ENCODE measurements at regions not wholly inside any gene's neighbourhood (a gene's known extent, or its start where the extent isn't known, plus 50 kb on each side); places are given as distances from the start of the nearest gene placed in this dataset.

GRCh38 chr2:118521960-118522359, 325.5 kb downstream of the EN1 start:
- Histone ChIP-seq H3K9me2 (no peaks in the 10 kb centered on the region), H3K4me1 (ENCODE audit: control insufficient read depth in 1 of 2, insufficient read depth in 2 of 2, low read depth in 1 of 2, low read length in 1 of 2) (no peaks in the 10 kb centered on the region), H3K4me3 (ENCODE audit: low read depth in 2 of 2, low read length in 1 of 2) (no peak overlapping the region), H4K20me1 (ENCODE audit: insufficient read depth) (no peaks in the 10 kb centered on the region), H3K9me3 (peaks cover 2% of the 10 kb centered on the region; the same call in 1 of the 2 replicates), H3K27me3 (ENCODE audit: insufficient read depth) (no peaks in the 10 kb centered on the region), H3K36me3 (replicated peaks in 1 of 2; ENCODE audit: control insufficient read depth in 1 of 2, insufficient read depth in 2 of 2, low read length in 1 of 2) (no peaks in the 10 kb centered on the region), H3F3A (replicated peaks; ENCODE audit: insufficient read depth) (no peaks in the 10 kb centered on the region), H3K79me2 (ENCODE audit: insufficient read depth) (no peaks in the 10 kb centered on the region), H3K9ac (no peak overlapping the region), H3K4me2 (no peak overlapping the region), H2AFZ (ENCODE audit: low read depth) (no peak overlapping the region), H3K27ac (ENCODE audit: low read depth in 2 of 2, low read length in 1 of 2) (no peak overlapping the region)
- 5% methylated on average over 1 of the region's 1 CpG for WGBS (ENCODE audit: low lambda C conversion rate)
- POLR2A ChIA-PET: no interaction called here
- CTCF ChIA-PET: interaction anchor here (1.0 kb wide), 1 partner anchor 50 kb away, joined by 3 read pairs; no protein-coding TSS in a partner anchor
- no peak for TF ChIP-seq NFIC (IDR thresholded peaks at IDR 0.05; ENCODE audit: borderline replicate concordance)
- TF ChIP-seq FOXJ3 (CRISPR knock-in tag; IDR thresholded peaks at IDR 0.05): no peak
- TF ChIP-seq JUND (IDR thresholded peaks at IDR 0.05): no peak
- no peak for TF ChIP-seq POLR2AphosphoS5 (IDR thresholded peaks at IDR 0.05; ENCODE audit: low read depth, low read length)
- TF ChIP-seq, protein P1, sequence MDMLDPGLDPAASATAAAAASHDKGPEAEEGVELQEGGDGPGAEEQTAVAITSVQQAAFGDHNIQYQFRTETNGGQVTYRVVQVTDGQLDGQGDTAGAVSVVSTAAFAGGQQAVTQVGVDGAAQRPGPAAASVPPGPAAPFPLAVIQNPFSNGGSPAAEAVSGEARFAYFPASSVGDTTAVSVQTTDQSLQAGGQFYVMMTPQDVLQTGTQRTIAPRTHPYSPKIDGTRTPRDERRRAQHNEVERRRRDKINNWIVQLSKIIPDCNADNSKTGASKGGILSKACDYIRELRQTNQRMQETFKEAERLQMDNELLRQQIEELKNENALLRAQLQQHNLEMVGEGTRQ (IDR thresholded peaks at IDR 0.05; ENCODE audit: borderline replicate concordance, low read depth, low read length): no peak
- no peak for TF ChIP-seq FOXM1 (IDR thresholded peaks at IDR 0.05; ENCODE audit: low read depth)
- TF ChIP-seq NRF1 (IDR thresholded peaks at IDR 0.05; ENCODE audit: low read depth, low read length): no peak
- TF ChIP-seq RCOR1 (IDR thresholded peaks at IDR 0.05; ENCODE audit: low read length): no peak
- TF ChIP-seq EP300 (IDR thresholded peaks at IDR 0.05; ENCODE audit: borderline replicate concordance in 1 of 2, low read depth in 1 of 2, low read length in 1 of 2): no peak
- TF ChIP-seq MAX (IDR thresholded peaks at IDR 0.05; ENCODE audit: low read depth): no peak
- TF ChIP-seq MEF2A (IDR thresholded peaks at IDR 0.05; ENCODE audit: borderline replicate concordance, low read depth): no peak
- no peak for TF ChIP-seq REST (IDR thresholded peaks at IDR 0.05; ENCODE audit: low read depth, low read length)
- no peak for TF ChIP-seq EZH2phosphoT487 (IDR thresholded peaks at IDR 0.05; ENCODE audit: borderline replicate concordance, low read depth)
- no peak for TF ChIP-seq RXRA (IDR thresholded peaks at IDR 0.05; ENCODE audit: borderline replicate concordance, low read depth)
- no peak for TF ChIP-seq IRF3 (IDR thresholded peaks at IDR 0.05; ENCODE audit: low read depth, low read length)
- no peak for TF ChIP-seq YY1 (IDR thresholded peaks at IDR 0.05; ENCODE audit: low read depth)
- TF ChIP-seq GABPA (IDR thresholded peaks at IDR 0.05; ENCODE audit: low read depth): no peak
- no peak for TF ChIP-seq TAF1 (IDR thresholded peaks at IDR 0.05; ENCODE audit: borderline replicate concordance, low read depth, low read length)
- no peak for DNase-seq
